MM.1S (cell line): ENCODE measurements at regions not wholly inside any gene's neighbourhood (a gene's known extent, or its start where the extent isn't known, plus 50 kb on each side); places are given as distances from the start of the nearest gene placed in this dataset.

ENCODE experiments used
- EZH2phosphoT487 ChIP-seq: fragments of 300-600 bp; sonication (generic); IDR thresholded peaks from 2 replicates; pipeline ENCODE4 v1.6.1; 2018; ENCODE audit warnings: antibody characterized with exemption, low read length
- TF ChIP-seq, protein P1 (sequence below): fragments of 300-600 bp; sonication (generic); IDR thresholded peaks from 2 replicates; pipeline ENCODE4 v1.5.1; 2016; ENCODE audit warnings: antibody characterized with exemption, low read length, mixed read lengths

GRCh38 chr3:8301977-8302735, 199.5 kb upstream of the LMCD1 start:
- TF ChIP-seq, protein P1, sequence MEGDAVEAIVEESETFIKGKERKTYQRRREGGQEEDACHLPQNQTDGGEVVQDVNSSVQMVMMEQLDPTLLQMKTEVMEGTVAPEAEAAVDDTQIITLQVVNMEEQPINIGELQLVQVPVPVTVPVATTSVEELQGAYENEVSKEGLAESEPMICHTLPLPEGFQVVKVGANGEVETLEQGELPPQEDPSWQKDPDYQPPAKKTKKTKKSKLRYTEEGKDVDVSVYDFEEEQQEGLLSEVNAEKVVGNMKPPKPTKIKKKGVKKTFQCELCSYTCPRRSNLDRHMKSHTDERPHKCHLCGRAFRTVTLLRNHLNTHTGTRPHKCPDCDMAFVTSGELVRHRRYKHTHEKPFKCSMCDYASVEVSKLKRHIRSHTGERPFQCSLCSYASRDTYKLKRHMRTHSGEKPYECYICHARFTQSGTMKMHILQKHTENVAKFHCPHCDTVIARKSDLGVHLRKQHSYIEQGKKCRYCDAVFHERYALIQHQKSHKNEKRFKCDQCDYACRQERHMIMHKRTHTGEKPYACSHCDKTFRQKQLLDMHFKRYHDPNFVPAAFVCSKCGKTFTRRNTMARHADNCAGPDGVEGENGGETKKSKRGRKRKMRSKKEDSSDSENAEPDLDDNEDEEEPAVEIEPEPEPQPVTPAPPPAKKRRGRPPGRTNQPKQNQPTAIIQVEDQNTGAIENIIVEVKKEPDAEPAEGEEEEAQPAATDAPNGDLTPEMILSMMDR, result peak; percentile 47
- TF ChIP-seq EZH2phosphoT487, result no peak
